Smooth muscle cell (in vitro differentiated cells): ENCODE measurements at regions not wholly inside any gene's neighbourhood (a gene's known extent, or its start where the extent isn't known, plus 50 kb on each side); places are given as distances from the start of the nearest gene placed in this dataset.
"Not testable (repeated sequence)": the region's sequence is repeated elsewhere in the genome, so short reads cannot be mapped to it uniquely, and the experiment has no call there.

Experiments
- DNase-seq: peaks from one replicate; lab custom pipeline; 2025; ENCODE audit not compliant: unreplicated experiment; lab: John Stamatoyannopoulos, UW
- H2AFZ ChIP-seq: fragments of 200-600 bp; sonication (generic); 2 replicates; pipeline ENCODE4 v1.6.0; 2016; ENCODE audit warnings: antibody characterized with exemption, low read depth, mild to moderate bottlenecking
- H3F3A ChIP-seq: fragments of 200-600 bp; sonication (generic); 2 replicates; pipeline ENCODE4 v1.6.0; 2017; ENCODE audit warnings: antibody characterized with exemption, low read depth
- H3K27ac ChIP-seq: fragments of 200-600 bp; sonication (generic); 2 replicates; pipeline ENCODE4 v1.5.1; 2016; ENCODE audit warnings: low read depth, mild to moderate bottlenecking
- H3K27me3 ChIP-seq: fragments of 200-600 bp; sonication (generic); 2 replicates; pipeline ENCODE4 v1.6.1; 2016; ENCODE audit warnings: low read depth, mild to moderate bottlenecking
- H3K36me3 ChIP-seq: fragments of 200-600 bp; sonication (generic); 2 replicates; pipeline ENCODE4 v1.5.1; 2016; ENCODE audit warnings: low read depth
- H3K4me1 ChIP-seq: fragments of 200-600 bp; sonication (generic); 2 replicates; pipeline ENCODE4 v1.5.1; 2016; ENCODE audit warnings: low read depth
- H3K4me2 ChIP-seq: fragments of 200-600 bp; sonication (generic); 2 replicates; pipeline ENCODE4 v1.6.0; 2016; ENCODE audit warnings: mild to moderate bottlenecking
- H3K4me3 ChIP-seq: fragments of 200-600 bp; sonication (generic); 2 replicates; pipeline ENCODE4 v1.5.1; 2016; ENCODE audit warnings: mild to moderate bottlenecking
- H3K79me2 ChIP-seq: fragments of 200-600 bp; sonication (generic); 2 replicates; pipeline ENCODE4 v1.6.0; 2016; ENCODE audit warnings: low read depth, mild to moderate bottlenecking
- H3K9ac ChIP-seq: fragments of 200-600 bp; sonication (generic); 2 replicates; pipeline ENCODE4 v1.6.0; 2016; ENCODE audit warnings: low read depth
- H3K9me3 ChIP-seq: fragments of 200-600 bp; sonication (generic); replicated peaks from 2 replicates; pipeline ENCODE4 v1.5.1; 2016; ENCODE audit warnings: low read depth
- H4K20me1 ChIP-seq: fragments of 200-600 bp; sonication (generic); 2 replicates; pipeline ENCODE4 v1.6.0; 2016; ENCODE audit warnings: low read depth
- CTCF ChIP-seq: fragments of 200-600 bp; sonication (generic); IDR thresholded peaks from 2 replicates; pipeline ENCODE4 v1.5.1; 2017; ENCODE audit warnings: borderline replicate concordance, mild to moderate bottlenecking, antibody characterized with exemption; ENCODE audit not compliant: insufficient read depth, poor library complexity, severe bottlenecking
- WGBS: methylation state at CpG from one replicate; pipeline ENCODE4 v1.1.7; 2016; ENCODE audit warnings: low lambda C conversion rate; 5-methylcytosine and 5-hydroxymethylcytosine counted together

GRCh38 chr4:118589471-118590055, 95.6 kb upstream of the METTL14 start:
- no peaks in the 10 kb centered on the region for H3K79me2 ChIP-seq
- no peaks in the 10 kb centered on the region for H3K9me3 ChIP-seq
- no peaks in the 10 kb centered on the region for H3K36me3 ChIP-seq
- no peak overlapping the region for H3K27ac ChIP-seq
- H2AFZ ChIP-seq = no peak overlapping the region
- no peaks in the 10 kb centered on the region for H4K20me1 ChIP-seq
- WGBS = 95% methylated on average over 9 of the region's 9 CpGs
- no peaks in the 10 kb centered on the region for H3K27me3 ChIP-seq
- no peak for DNase-seq
- H3K9ac ChIP-seq = no peak overlapping the region
- no peaks in the 10 kb centered on the region for H3F3A ChIP-seq
- H3K4me3 ChIP-seq = no peak overlapping the region
- TF ChIP-seq CTCF = no peak
- no peaks in the 10 kb centered on the region for H3K4me1 ChIP-seq
- H3K4me2 ChIP-seq = no peak overlapping the region

- H3K36me3 ChIP-seq, H4K20me1 ChIP-seq, H3K79me2 ChIP-seq, H3K27me3 ChIP-seq, H3K9me3 ChIP-seq, H3F3A ChIP-seq, H3K4me1 ChIP-seq: not testable (repeated sequence)
- H3K4me3 ChIP-seq = peak overlapping the region; percentile 81
- peak overlapping the region; percentile 97 for H3K9ac ChIP-seq
- DNase-seq = peak; percentile 92
- WGBS = under 1% methylated on average over 28 of the region's 28 CpGs
- H3K27ac ChIP-seq = peak overlapping the region; percentile 85
- H2AFZ ChIP-seq = peak overlapping the region; percentile 99
- peak overlapping the region; percentile 88 for H3K4me2 ChIP-seq
Observed at GRCh38 chr4:118591339-118592046, 93.7 kb upstream of the METTL14 start.

- Histone ChIP-seq H3K4me3 (peak overlapping the region; percentile 81), H3K9ac (peak overlapping the region; percentile 97), H3K4me2 (peak overlapping the region; percentile 88), H3K27ac (peak overlapping the region; percentile 85)
- H3F3A ChIP-seq, H3K27me3 ChIP-seq, H2AFZ ChIP-seq, H3K4me1 ChIP-seq, DNase-seq, H3K9me3 ChIP-seq, H3K79me2 ChIP-seq, H4K20me1 ChIP-seq, H3K36me3 ChIP-seq: not testable (repeated sequence)
- WGBS = 91% methylated on average over 14 of the region's 14 CpGs
Observed at GRCh38 chr4:118592289-118592688, 92.9 kb upstream of the METTL14 start.

- H3F3A ChIP-seq, H3K36me3 ChIP-seq, H2AFZ ChIP-seq, H3K27me3 ChIP-seq, H3K4me2 ChIP-seq, DNase-seq, H3K27ac ChIP-seq, H3K9me3 ChIP-seq, H3K4me3 ChIP-seq, H3K4me1 ChIP-seq, H3K79me2 ChIP-seq, H4K20me1 ChIP-seq, H3K9ac ChIP-seq: not testable (repeated sequence)
- 76% methylated on average over 3 of the region's 3 CpGs for WGBS
Observed at GRCh38 chr4:118595883-118596282, 89.3 kb upstream of the METTL14 start.

GRCh38 chr4:118625097-118625496, 60.1 kb upstream of the METTL14 start:
- not testable (repeated sequence) for H3K4me1 ChIP-seq, H3K79me2 ChIP-seq, H3F3A ChIP-seq, H3K27me3 ChIP-seq, H2AFZ ChIP-seq, H4K20me1 ChIP-seq, H3K9ac ChIP-seq, H3K4me3 ChIP-seq, DNase-seq, H3K36me3 ChIP-seq, H3K27ac ChIP-seq, H3K9me3 ChIP-seq, H3K4me2 ChIP-seq
- WGBS = 94% methylated on average over 4 of the region's 4 CpGs

- not testable (repeated sequence) for DNase-seq, H3K79me2 ChIP-seq, H3K27ac ChIP-seq, H3K36me3 ChIP-seq, H3K4me1 ChIP-seq, H3K9me3 ChIP-seq, H4K20me1 ChIP-seq, H3F3A ChIP-seq, H3K4me3 ChIP-seq, H3K27me3 ChIP-seq, H3K4me2 ChIP-seq, H3K9ac ChIP-seq, H2AFZ ChIP-seq
- 96% methylated on average over 2 of the region's 2 CpGs for WGBS
Observed at GRCh38 chr4:118629697-118630096, 55.5 kb upstream of the METTL14 start.

GRCh38 chr4:118630897-118631296, 54.3 kb upstream of the METTL14 start:
- H4K20me1 ChIP-seq, H3K36me3 ChIP-seq, H3K27me3 ChIP-seq, H3K79me2 ChIP-seq, H3K4me2 ChIP-seq, H3K4me3 ChIP-seq, H3K9me3 ChIP-seq, H3K9ac ChIP-seq, H3K27ac ChIP-seq, H3F3A ChIP-seq, DNase-seq, H2AFZ ChIP-seq, H3K4me1 ChIP-seq: not testable (repeated sequence)
- 94% methylated on average over 5 of the region's 7 CpGs for WGBS
